Neuronal stem cell (in vitro differentiated cells): ENCODE measurements at regions not wholly inside any gene's neighbourhood (a gene's known extent, or its start where the extent isn't known, plus 50 kb on each side); places are given as distances from the start of the nearest gene placed in this dataset.
"Not testable (repeated sequence)": the region's sequence is repeated elsewhere in the genome, so short reads cannot be mapped to it uniquely, and the experiment has no call there.

Source experiments
- DNase-seq: peaks from one replicate; pipeline ENCODE4 v3.0.0-alpha.2; 2013; ENCODE audit warnings: low spot score
- H2AFZ ChIP-seq: one replicate; pipeline ENCODE4 v1.6.1; 2013; ENCODE audit warnings: mild to moderate bottlenecking, low read length, inconsistent platforms
- H2AK5ac ChIP-seq: 2 replicates; pipeline ENCODE4 v1.6.1; 2013; ENCODE audit warnings: low read depth, mild to moderate bottlenecking, inconsistent platforms, low read length, moderate library complexity, mixed read lengths
- H2BK120ac ChIP-seq: 2 replicates; pipeline ENCODE4 v1.6.1; 2013; ENCODE audit warnings: low read depth, mild to moderate bottlenecking, inconsistent platforms, low read length, moderate library complexity, mixed read lengths
- H2BK12ac ChIP-seq: one replicate; pipeline ENCODE4 v1.6.1; 2013; ENCODE audit warnings: low read length, inconsistent platforms
- H2BK15ac ChIP-seq: 2 replicates; pipeline ENCODE4 v1.6.1; 2013; ENCODE audit warnings: mild to moderate bottlenecking, low read length, inconsistent platforms, mixed read lengths
- H2BK5ac ChIP-seq: one replicate; pipeline ENCODE4 v1.6.1; 2013; ENCODE audit warnings: inconsistent platforms, mild to moderate bottlenecking, low read length, moderate library complexity
- H3K14ac ChIP-seq: one replicate; pipeline ENCODE4 v1.6.1; 2013; ENCODE audit warnings: low read length, inconsistent platforms
- H3K18ac ChIP-seq: 2 replicates; pipeline ENCODE4 v1.6.1; 2013; ENCODE audit warnings: low read length, inconsistent platforms
- H3K23ac ChIP-seq: 2 replicates; pipeline ENCODE4 v1.6.1; 2013; ENCODE audit warnings: low read depth, mild to moderate bottlenecking, mixed read lengths, low read length, inconsistent platforms; ENCODE audit not compliant: poor library complexity
- H3K27ac ChIP-seq: replicated peaks from 3 replicates; pipeline ENCODE4 v1.5.1; 2013; ENCODE audit warnings: low read length, inconsistent platforms
- H3K27me3 ChIP-seq, 3 experiments: 2 replicates each; pipeline ENCODE4 v1.6.1; 2013; ENCODE audit warnings: low read length in 3 of 3, mild to moderate bottlenecking in 2 of 3, inconsistent platforms in 1 of 3, low read depth in 1 of 3, mixed read lengths in 1 of 3, moderate library complexity in 1 of 3; ENCODE audit not compliant: control insufficient read depth in 3 of 3, insufficient read depth in 3 of 3
- H3K36me3 ChIP-seq, 2 donors: replicated peaks in 1 of 2; 2 replicates each; pipeline ENCODE4 v1.6.1; 2013; ENCODE audit warnings: low read length in 2 of 2; ENCODE audit not compliant: control insufficient read depth in 2 of 2, insufficient read depth in 2 of 2
- H3K4ac ChIP-seq: 2 replicates; pipeline ENCODE4 v1.6.1; 2013; ENCODE audit warnings: inconsistent platforms, mild to moderate bottlenecking, low read length, moderate library complexity
- H3K4me1 ChIP-seq, 2 donors: 1 replicate in 1 of 2; 2 replicates in 1 of 2; pipeline ENCODE4 v1.6.1; 2013; ENCODE audit warnings: low read length in 2 of 2, low read depth in 1 of 2; ENCODE audit not compliant: control insufficient read depth in 2 of 2, insufficient read depth in 1 of 2
- H3K4me2 ChIP-seq: one replicate; pipeline ENCODE4 v1.6.1; 2013; ENCODE audit warnings: mild to moderate bottlenecking, low read length, inconsistent platforms; ENCODE audit not compliant: insufficient read depth, poor library complexity, severe bottlenecking
- H3K4me3 ChIP-seq, 2 donors: 2 replicates each; pipeline ENCODE4 v1.5.1; 2013; ENCODE audit warnings: low read length in 2 of 2, mild to moderate bottlenecking in 2 of 2, inconsistent platforms in 1 of 2, moderate library complexity in 1 of 2
- H3K79me1 ChIP-seq: one replicate; pipeline ENCODE4 v1.6.1; 2013; ENCODE audit warnings: low read depth, mild to moderate bottlenecking, inconsistent platforms, low read length, moderate library complexity
- H3K9ac ChIP-seq: one replicate; pipeline ENCODE4 v1.6.1; 2013; ENCODE audit warnings: mild to moderate bottlenecking, low read depth, low read length, inconsistent platforms; ENCODE audit not compliant: poor library complexity
- H3K9me3 ChIP-seq, 2 donors: replicated peaks in 1 of 2; 2 replicates each; pipeline versions ENCODE3 to v1.6.1; 2013; ENCODE audit warnings: low read length in 2 of 2, mild to moderate bottlenecking in 2 of 2, inconsistent platforms in 1 of 2, low read depth in 1 of 2, mixed read lengths in 1 of 2, moderate library complexity in 1 of 2; ENCODE audit not compliant: control insufficient read depth in 2 of 2, insufficient read depth in 1 of 2
- H4K8ac ChIP-seq: one replicate; pipeline ENCODE4 v1.6.1; 2013; ENCODE audit warnings: low read depth, mild to moderate bottlenecking, inconsistent platforms, low read length, moderate library complexity
- H4K91ac ChIP-seq: one replicate; pipeline ENCODE4 v1.6.1; 2013; ENCODE audit warnings: low read length, low read depth, mild to moderate bottlenecking, inconsistent platforms; ENCODE audit not compliant: poor library complexity
- WGBS, 2 donors: extraction: QIAGEN DNeasy Blood & Tissue Kit; methylation state at CpG; one replicate each; pipeline ENCODE4 v1.1.7; 2013; ENCODE audit warnings: missing lambda C conversion rate in 2 of 2, mixed read lengths in 1 of 2; ENCODE audit not compliant: insufficient read length in 2 of 2, insufficient replicate concordance in 1 of 2; ENCODE audit errors: extremely low coverage in 2 of 2; 5-methylcytosine and 5-hydroxymethylcytosine counted together

DNA sequence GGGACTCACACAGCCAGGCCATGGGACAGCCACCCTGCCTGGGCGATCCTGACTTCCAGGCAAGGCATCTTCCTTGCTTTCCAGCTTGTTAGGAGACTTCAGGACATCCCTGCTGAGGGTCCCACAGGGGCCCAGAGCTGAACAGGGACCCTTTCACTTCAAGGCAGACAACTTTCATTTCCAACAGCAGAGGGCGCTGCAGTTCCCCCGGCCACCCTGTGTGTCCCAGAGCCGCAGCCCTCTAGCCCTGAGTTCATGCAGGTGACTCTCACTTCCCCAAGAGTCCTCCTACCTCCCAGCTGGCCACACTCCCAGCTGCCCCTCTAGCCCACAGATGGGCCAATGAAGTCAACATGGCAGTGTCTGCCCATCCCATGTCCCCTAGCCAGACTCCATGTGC, 1556.0 kb downstream of the FOXD4L5 start:
- H3K27ac ChIP-seq, H3K4ac ChIP-seq, H3K36me3 ChIP-seq, H3K14ac ChIP-seq, H3K9ac ChIP-seq, H2AK5ac ChIP-seq, H2AFZ ChIP-seq, H3K27me3 ChIP-seq, H4K91ac ChIP-seq, H3K23ac ChIP-seq, H2BK12ac ChIP-seq, H2BK15ac ChIP-seq, H2BK5ac ChIP-seq, H3K4me3 ChIP-seq, H3K18ac ChIP-seq, H3K4me1 ChIP-seq, H3K9me3 ChIP-seq, DNase-seq, H4K8ac ChIP-seq, H2BK120ac ChIP-seq, H3K79me1 ChIP-seq, H3K4me2 ChIP-seq: not testable (repeated sequence)
- no CpG with 5 or more reads among the region's 4 CpGs for WGBS, 2 donors

DNA sequence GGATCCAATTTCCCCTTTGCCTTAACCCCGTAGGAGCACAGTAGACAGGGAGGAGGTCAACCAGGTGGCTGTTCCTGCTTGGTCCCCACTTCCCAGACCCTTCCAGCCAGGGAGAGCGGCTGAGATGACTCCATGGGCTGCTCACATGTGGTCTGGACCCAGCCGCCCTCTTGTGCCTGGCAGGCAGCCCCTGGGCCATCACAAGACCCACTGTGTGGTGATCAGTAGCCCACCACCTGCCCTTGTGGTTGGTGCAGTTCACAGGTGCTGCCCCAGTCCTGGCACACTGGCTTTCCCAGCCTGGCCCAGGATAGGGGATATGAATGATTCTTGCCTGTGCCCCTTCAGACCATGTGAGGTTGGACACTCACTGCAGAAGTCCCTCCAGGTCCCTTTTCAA, 1556.7 kb downstream of the FOXD4L5 start:
- no peak overlapping the region for H2BK15ac ChIP-seq
- H2BK12ac ChIP-seq = no peak overlapping the region
- H4K8ac ChIP-seq = no peak overlapping the region
- no peak overlapping the region for H3K4me3 ChIP-seq
- no peak overlapping the region for H3K9ac ChIP-seq
- H2AFZ ChIP-seq = no peak overlapping the region
- H3K4ac ChIP-seq = no peak overlapping the region
- no peak overlapping the region for H3K14ac ChIP-seq
- H3K4me1 ChIP-seq = no peaks in the 10 kb centered on the region
- WGBS, 2 donors = no CpG with 5 or more reads among the region's 3 CpGs
- no peak overlapping the region for H3K4me2 ChIP-seq
- DNase-seq = no peak
- no peaks in the 10 kb centered on the region for H3K36me3 ChIP-seq
- H3K27me3 ChIP-seq = no peaks in the 10 kb centered on the region
- H2BK5ac ChIP-seq = no peak overlapping the region
- H3K18ac ChIP-seq = no peak overlapping the region
- no peak overlapping the region for H2BK120ac ChIP-seq
- H4K91ac ChIP-seq = no peak overlapping the region
- no peaks in the 10 kb centered on the region for H3K9me3 ChIP-seq
- no peak overlapping the region for H2AK5ac ChIP-seq
- H3K79me1 ChIP-seq = no peaks in the 10 kb centered on the region
- H3K27ac ChIP-seq = no peak overlapping the region
- H3K23ac ChIP-seq = no peak overlapping the region

DNA sequence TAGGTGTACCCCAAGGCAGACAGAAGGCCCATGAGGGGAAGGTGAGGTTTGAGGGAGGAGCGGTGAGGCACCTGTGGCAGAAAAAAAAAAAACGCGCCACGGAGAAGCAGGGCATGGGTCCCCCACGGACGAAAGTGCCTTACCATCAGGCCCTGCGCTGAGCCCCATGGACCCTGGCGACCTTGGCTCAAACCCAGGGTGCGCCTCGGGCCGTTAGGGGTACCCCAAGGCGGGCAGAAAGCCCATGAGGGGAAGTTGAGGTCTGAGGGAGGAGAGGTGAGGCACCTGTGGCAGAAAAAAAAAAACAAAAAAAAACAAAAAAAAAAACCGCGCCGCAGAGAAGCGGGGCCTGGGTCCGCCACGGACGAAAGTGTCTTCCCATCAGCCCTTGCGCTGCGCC, 1576.7 kb downstream of the FOXD4L5 start:
- not testable (repeated sequence) for H2BK5ac ChIP-seq, H3K4me1 ChIP-seq, H3K14ac ChIP-seq, H3K9me3 ChIP-seq, H4K8ac ChIP-seq, H3K27ac ChIP-seq, H4K91ac ChIP-seq, H2AK5ac ChIP-seq, H2AFZ ChIP-seq, H3K4me3 ChIP-seq, H3K4ac ChIP-seq, H3K23ac ChIP-seq, H3K4me2 ChIP-seq, H3K36me3 ChIP-seq, H2BK120ac ChIP-seq, H3K9ac ChIP-seq, H2BK12ac ChIP-seq, DNase-seq, H3K79me1 ChIP-seq, H3K27me3 ChIP-seq, H2BK15ac ChIP-seq, H3K18ac ChIP-seq
- no CpG with 5 or more reads among the region's 21 CpGs for WGBS, 2 donors

DNA sequence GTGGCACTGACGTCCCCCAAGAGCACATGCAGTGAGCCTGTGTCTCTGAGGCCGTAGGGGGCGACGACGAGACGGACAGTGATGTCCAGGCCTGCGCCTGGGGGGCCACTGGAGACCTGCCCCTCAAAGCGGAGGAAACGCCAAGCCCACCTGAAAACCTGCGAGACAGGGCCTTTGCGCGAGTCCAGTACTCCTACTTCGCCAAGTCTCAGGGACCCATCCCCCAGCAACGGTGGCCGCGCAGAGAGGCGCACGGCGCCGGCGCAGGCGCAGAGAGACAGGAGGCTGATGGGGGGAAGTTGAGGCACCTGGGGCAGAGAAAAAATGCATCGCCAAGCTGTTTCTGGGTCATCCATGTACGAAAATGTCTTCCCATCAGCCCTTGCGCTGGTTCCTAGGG, 1580.6 kb downstream of the FOXD4L5 start:
- H2BK15ac ChIP-seq, H3K27ac ChIP-seq, H2BK12ac ChIP-seq, H4K8ac ChIP-seq, H3K4me2 ChIP-seq, H3K23ac ChIP-seq, H3K4me3 ChIP-seq, H3K9me3 ChIP-seq, H3K4me1 ChIP-seq, H3K4ac ChIP-seq, H4K91ac ChIP-seq, H3K14ac ChIP-seq, H2AFZ ChIP-seq, H3K9ac ChIP-seq, H2BK5ac ChIP-seq, DNase-seq, H3K27me3 ChIP-seq, H3K36me3 ChIP-seq, H2BK120ac ChIP-seq, H2AK5ac ChIP-seq, H3K79me1 ChIP-seq, H3K18ac ChIP-seq: not testable (repeated sequence)
- WGBS, 2 donors = no CpG with 5 or more reads among the region's 25 CpGs
